Activated T-cell treated with anti-CD3 and anti-CD28 coated beads for 24 hours (primary cell): ENCODE measurements at regions not wholly inside any gene's neighbourhood (a gene's known extent, or its start where the extent isn't known, plus 50 kb on each side); places are given as distances from the start of the nearest gene placed in this dataset.

Experiments used
- DNase-seq: peaks from one replicate; pipeline ENCODE4 v3.0.0-alpha.2; 2020; ENCODE audit warnings: low read depth

- DNase-seq: no peak
Observed at GRCh38 chr1:212190169-212190568, 95.0 kb upstream of the PPP2R5A start.

GRCh38 chr1:212192261-212192998 is 92.8 kb upstream of the PPP2R5A start:
- DNase-seq: no peak

GRCh38 chr1:212196355-212196754 is 88.9 kb upstream of the PPP2R5A start:
- DNase-seq: no peak

- no peak for DNase-seq
Observed at GRCh38 chr1:212201461-212201860, 83.7 kb upstream of the PPP2R5A start.

- DNase-seq: no peak
Observed at GRCh38 chr1:212203630-212204029, 81.6 kb upstream of the PPP2R5A start.

GRCh38 chr1:212205006-212205405 is 80.2 kb upstream of the PPP2R5A start:
- DNase-seq: no peak

GRCh38 chr1:212205843-212206242 is 79.4 kb upstream of the PPP2R5A start:
- no peak for DNase-seq

GRCh38 chr1:212207118-212207517 is 78.1 kb upstream of the PPP2R5A start:
- no peak for DNase-seq

- no peak for DNase-seq
Observed at GRCh38 chr1:212207822-212208520, 77.2 kb upstream of the PPP2R5A start.

- DNase-seq: no peak
Observed at GRCh38 chr1:212208978-212209644, 76.1 kb upstream of the PPP2R5A start.

GRCh38 chr1:212211371-212211770 is 73.8 kb upstream of the PPP2R5A start:
- DNase-seq: no peak

GRCh38 chr1:212212343-212212742 is 72.9 kb upstream of the PPP2R5A start:
- no peak for DNase-seq

GRCh38 chr1:212212906-212213305 is 72.3 kb upstream of the PPP2R5A start:
- DNase-seq: no peak

- DNase-seq: no peak
Observed at GRCh38 chr1:212213784-212214183, 71.4 kb upstream of the PPP2R5A start.

- DNase-seq: no peak
Observed at GRCh38 chr1:212214325-212214724, 70.9 kb upstream of the PPP2R5A start.

GRCh38 chr1:212215910-212216309 is 69.3 kb upstream of the PPP2R5A start:
- no peak for DNase-seq

- no peak for DNase-seq
Observed at GRCh38 chr1:212217633-212218032, 67.6 kb upstream of the PPP2R5A start.

GRCh38 chr1:212218065-212218464 is 67.1 kb upstream of the PPP2R5A start:
- no peak for DNase-seq

GRCh38 chr1:212218911-212219310 is 66.3 kb upstream of the PPP2R5A start:
- no peak for DNase-seq

GRCh38 chr1:212219679-212220463 is 65.3 kb upstream of the PPP2R5A start:
- DNase-seq: no peak

- DNase-seq: no peak
Observed at GRCh38 chr1:212221801-212222200, 63.4 kb upstream of the PPP2R5A start.

- no peak for DNase-seq
Observed at GRCh38 chr1:212224102-212224501, 61.1 kb upstream of the PPP2R5A start.
